GM21390 (cell line): ENCODE measurements at regions not wholly inside any gene's neighbourhood (a gene's known extent, or its start where the extent isn't known, plus 50 kb on each side); places are given as distances from the start of the nearest gene placed in this dataset.

ENCODE experiments used
- ATAC-seq: cut with Tn5 transposase; IDR thresholded peaks from one replicate; pipeline ENCODE4 v1.9.1; 2021; ENCODE audit not compliant: unreplicated experiment

DNA sequence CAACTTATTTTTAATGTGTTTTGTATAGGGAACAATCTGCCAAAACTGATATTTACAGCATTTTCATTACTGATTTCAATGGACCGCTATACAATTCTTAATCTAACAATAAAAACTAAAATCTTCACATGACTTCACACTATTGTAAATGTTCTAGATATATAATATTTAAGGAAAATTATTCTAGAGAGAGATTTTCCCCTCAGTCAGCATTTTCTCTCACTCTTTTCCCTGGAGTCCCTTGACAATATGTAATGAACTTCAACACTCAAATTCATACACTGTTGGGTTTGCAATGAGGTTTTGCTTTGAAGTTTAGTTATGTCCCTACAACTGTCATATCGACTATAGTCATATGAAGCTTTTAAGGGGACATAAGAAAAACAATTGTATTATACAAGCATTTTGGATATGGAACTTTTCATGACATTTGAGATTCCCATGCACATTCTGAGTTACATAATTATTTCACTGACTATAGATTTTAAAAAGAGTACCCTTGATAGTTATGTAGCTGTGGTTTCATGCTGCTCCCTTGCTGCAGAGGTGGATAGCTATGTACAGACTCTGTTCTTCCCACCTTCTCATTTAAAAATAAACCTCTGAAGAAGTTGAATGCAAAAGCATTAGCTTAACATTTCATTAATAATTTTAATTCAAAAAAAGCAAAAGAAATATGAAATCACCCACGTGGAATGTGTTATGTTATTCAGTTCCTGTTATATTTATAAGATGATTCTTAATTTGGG lies 338.5 kb downstream of the AKAIN1 start:
- ATAC-seq = no peak

DNA sequence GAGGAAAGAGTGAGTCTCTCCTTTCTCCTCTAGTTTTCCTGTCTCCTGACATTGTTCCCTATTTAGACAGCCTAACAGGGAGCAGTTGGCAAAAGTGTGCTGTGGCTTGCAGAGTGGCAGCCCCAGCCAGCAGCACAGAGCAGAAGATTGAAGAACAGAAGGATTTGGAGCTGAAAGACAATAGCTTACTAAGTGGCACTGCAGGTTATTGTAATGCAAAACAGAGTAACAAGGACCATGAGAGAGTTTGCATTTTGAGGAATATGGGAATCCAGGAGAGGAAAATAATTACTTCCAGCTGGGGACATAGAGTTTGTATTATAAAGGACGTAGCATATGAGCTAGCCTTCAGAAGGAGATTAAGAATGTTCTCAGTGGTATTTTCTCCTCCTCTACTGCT lies 342.4 kb downstream of the AKAIN1 start:
- ATAC-seq = no peak

DNA sequence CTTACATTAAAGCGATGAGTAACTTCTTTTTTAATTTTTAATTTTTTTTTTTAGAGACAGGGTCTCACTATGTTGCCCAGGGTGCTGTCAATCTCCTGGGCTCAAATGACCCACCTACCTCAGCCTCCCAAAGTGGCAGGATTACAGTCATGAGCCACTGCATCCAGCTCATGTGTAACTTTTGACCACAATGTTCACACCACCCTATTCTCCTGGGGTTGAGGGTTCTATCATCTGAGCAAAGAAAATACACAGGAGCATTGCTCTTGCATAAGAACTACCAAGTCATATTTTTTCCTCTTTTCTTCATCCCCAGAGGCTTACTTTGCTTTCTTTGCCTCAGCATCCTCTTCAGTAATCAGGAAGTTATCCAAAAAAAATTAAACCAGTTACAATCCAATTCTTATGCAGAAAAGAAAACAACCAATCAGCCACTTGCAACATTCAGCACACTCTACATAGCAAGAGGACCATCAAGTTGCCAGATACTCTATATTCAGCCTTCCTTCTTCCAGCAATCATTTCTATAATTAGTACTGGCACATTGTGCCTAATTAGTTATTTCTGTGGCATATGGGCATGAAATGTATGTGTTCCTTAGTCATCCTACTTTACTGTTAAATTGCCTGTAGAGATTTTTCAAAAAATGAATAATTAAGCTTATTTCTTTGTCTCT lies 345.6 kb downstream of the AKAIN1 start:
- ATAC-seq = no peak

DNA sequence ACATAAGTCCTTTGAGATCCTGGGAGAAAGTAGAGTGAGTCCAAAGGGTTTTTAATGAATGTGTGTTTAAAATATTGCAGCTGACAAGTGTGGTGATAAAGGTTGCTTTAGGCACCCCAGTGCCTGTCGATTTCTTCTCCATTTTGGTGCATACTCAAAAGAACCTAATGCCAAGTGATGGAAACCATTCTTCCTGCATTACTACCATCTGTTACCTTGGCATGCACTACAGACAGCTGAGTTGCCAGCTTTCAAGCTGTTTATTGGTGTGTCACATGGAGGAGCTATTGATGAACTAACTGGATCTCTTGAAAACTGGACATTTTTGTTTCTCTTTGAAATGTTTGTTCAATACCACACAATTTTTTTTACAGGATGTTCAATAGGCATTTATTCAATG lies 350.0 kb downstream of the AKAIN1 start:
- no peak for ATAC-seq

DNA sequence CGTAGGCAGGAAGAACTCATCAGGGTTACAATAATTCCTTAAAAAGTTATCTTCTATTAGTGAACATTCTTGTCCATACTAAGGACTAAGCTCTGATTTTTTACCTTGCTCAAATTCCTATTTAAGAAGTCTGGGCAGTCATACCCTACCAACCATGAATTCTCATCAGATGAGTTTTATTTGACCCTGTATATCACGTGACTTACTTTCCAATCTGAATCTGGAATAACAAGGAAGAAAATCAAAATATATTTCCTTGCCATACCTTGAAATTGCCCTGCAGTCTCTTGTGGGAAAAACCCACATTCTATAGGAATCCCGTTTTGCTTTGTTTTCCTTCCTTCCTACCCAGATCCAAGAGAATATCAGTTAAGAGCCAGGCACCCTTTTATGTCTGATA lies 352.7 kb downstream of the AKAIN1 start:
- no peak for ATAC-seq

DNA sequence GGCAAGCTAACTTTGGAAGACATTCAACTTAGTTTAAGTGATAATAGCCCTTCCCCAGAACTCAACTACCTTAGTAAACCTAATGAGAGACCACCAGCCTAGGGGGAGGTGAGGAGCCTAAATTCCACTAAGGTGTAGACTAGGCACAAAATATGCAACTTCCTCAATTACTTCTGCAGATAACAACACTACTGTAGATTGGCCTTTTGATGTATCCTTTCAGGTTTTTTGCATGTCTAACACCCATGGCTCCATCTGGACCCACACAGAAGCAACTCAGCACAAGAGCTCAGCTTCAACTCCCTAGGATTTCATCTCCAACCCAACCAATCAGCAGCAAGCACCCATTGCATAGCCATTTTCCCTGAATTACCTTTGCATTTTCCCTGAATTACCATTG lies 353.3 kb downstream of the AKAIN1 start:
- ATAC-seq = no peak

DNA sequence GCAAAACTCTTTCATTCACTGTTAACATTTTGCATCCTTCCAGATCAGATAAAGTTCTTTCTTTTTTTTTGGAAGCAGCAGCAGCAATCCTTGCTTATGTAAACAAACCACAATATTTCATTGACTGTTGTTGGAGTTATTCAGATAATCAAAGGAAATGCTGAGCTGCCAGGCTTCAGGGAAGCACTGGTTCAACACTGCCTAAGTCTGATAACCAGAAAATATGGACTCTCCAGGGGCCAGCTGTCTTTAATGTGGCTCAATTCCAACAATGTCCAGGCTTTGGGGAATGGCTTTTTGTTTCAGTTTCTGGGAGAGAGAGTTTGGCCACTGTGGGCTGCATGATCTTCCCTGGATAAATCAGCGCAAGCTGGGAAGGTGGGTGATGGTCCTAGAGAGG lies 354.3 kb downstream of the AKAIN1 start:
- no peak for ATAC-seq

DNA sequence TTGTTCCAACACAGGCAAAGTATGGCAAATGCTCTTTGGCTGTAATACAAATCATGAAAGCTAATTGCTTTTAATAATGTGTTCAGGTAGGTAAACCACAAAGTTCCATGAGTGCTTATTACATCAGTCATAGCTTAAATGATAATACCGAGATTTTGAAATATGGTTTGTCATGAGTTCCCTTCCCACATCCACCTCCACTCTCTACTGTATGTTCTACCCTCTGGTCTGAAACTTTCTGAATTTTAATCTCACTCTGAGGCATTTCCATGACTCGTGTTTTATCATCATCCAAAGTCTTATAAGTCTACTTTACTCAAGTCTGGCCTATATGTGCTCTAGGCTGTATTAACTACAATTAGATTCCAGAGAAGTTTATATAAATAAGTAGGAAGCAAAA lies 354.8 kb downstream of the AKAIN1 start:
- ATAC-seq = no peak

DNA sequence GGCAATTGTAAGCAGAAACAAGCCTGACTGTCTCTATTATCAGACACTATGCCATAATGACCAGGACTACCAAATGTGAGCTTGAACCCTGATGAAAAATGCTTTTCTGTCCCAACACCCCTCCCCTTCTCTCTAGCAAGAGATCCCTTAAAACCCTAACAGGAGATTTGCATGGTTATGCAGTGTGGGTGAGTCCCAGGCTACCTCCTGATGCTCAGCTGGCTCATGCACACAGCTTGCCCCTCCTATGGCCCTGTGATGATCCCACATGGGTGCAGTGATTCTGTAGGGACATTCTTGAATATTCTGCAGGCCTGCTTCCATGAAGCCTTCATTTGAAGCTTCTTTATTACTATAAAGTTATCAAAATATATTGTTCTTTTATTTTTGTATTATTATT lies 357.4 kb downstream of the AKAIN1 start:
- no peak for ATAC-seq

DNA sequence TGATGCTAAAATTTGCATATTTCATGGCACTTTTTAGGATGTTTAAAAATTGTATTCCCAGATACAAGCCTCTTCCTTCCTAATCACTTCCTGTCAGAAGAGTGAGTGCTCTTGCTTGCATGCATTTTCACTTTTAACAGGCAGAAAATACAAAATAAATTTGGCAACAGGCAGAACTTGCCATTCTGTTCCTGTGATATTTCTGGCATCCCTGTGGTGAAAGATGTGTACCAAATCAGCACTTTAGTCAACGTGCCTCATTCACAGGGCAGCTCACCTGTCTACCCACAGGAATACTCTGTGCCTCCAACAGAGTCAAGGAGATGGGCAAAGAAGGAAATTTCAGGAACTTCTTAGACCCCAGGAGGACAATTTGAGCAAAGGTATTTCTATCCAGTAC lies 360.9 kb downstream of the AKAIN1 start:
- ATAC-seq = no peak

DNA sequence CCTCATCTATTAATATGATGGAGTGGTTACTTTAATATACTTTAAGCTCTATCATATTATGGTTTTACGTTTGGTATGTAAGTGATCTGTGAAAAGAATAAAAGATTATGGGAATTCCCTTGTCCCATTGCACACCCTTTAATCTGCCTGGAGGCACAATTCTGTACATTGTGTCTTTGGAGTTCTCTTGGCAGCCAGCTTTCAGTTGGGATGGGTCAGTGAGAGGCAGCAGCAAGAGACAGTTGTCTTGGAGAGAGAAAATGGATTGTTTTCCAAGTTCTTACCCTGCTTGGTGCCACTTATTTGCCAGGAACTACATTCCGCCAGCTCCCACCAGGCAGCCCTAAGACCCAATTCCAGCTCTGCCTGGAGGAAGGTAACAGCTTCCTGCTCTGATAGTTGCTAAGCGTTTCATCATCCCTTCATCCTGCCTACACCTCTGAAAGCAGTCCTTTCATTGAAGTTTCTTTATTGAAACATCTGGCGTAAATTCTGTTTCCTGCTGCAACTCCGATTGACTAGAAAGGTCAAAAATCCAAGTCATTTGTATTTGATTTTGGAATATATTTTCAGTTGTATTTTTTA lies 365.2 kb downstream of the AKAIN1 start:
- no peak for ATAC-seq

DNA sequence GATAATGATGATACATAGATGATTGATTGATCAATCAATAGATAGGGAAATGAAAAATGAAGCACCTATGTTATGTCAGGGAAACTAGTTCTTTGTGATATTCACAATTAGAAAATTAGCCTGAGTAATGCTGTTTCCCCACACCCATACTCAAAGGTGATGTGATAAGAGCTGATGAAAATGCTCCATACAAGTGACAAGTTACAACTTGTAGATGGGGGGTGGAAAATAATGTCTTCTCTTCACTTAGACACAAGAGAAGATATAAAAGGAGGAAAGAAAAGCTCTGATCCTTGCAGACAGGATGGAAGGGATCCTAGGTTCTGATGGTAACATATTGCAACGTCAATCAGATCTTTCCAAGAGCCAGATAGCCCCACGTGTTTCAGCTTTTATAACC lies 365.9 kb downstream of the AKAIN1 start:
- ATAC-seq = no peak

DNA sequence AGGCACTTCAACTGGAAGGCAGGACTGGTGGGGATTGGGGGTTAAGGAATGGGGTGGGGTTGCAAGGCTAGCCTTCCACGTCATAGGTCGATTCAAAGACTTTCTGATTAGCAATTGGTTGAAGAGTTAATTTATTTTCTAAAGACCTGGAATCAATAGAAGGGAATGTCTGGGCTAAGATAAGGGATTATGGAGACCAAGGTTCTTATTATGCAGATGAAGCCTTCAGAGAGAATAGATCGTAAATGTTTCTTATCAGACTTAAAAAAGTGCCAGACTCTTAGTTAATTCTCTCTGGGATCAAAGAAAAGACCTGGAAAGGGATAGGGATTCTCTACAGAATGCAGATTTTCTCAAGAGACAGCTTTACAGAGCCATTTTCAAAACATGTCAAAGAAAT lies 368.0 kb upstream of the DLGAP1 start:
- no peak for ATAC-seq

DNA sequence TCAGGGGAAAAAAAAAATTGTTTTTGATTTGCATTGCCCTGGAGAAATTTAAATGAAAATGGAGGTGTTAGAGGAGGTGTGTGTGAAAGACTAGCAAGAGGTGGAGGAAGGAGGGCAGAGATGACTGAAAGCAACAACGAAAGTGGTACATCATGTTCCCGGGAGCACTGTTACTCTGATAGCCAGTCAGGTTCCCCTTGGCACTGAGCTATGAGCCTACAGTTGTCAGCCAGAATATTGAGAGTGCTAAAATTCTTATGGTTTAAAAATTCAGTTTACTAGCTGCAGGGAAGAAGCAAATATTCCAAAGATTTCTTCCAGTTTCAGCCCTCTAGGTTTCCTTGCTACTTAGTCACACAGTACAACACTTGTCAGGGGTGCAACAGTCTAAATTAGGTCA lies 366.7 kb upstream of the DLGAP1 start:
- ATAC-seq = no peak

DNA sequence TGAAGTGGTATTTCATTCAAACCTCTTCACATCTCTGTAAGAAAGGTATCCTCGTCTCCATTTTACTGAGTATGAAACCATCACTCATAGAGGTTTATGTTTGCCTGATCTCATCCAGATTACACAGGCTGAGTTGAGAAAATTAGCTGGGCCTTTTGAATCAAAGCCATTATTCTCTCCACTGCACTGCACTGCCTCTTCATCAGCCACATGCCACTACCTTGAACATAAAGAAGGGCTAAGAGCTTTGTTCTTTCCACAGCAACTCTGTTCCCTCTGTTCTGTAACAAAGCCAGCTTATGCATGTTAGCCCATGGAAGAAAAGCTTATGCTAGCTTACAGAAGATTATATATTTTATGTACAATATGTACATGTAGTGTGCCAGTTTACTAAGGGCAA lies 362.6 kb upstream of the DLGAP1 start:
- no peak for ATAC-seq

DNA sequence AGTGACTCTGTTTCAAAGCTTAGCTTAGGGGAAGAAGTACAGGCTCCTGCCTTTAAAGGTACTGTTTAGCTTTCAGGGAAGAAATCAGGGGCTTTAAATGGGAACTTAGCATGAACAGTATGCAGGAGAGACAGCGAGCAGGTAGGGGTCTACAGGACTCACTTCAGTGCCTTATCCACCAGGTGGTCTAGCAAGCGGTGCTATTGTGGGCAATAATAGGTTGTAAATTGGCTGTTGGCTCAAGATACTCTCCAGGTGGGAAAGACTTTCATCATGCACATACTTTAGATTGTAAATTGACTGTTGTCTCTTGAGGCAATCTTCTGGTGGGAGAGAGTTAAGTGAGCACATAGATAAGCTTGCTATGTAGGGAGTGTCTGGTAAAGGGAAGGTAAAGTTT lies 358.6 kb upstream of the DLGAP1 start:
- ATAC-seq = no peak

DNA sequence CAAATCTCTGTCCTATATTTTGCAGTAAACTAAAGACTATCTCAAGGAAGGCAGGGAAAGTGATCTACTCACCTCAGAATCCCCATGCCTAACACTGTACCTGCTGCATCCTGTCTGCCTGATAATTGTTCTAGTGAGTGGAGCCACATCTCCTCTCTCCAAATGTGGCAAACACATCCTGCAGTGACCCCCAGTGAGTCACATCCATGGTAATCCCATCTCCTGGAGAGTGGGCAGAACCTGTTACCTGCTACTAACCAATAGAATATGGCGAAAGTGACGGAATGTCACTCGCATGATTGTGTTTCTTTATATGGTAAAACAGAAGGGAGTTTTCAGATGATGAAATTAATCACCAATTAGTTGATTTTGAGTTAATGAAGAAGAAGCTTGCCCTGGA lies 353.8 kb upstream of the DLGAP1 start:
- no peak for ATAC-seq

DNA sequence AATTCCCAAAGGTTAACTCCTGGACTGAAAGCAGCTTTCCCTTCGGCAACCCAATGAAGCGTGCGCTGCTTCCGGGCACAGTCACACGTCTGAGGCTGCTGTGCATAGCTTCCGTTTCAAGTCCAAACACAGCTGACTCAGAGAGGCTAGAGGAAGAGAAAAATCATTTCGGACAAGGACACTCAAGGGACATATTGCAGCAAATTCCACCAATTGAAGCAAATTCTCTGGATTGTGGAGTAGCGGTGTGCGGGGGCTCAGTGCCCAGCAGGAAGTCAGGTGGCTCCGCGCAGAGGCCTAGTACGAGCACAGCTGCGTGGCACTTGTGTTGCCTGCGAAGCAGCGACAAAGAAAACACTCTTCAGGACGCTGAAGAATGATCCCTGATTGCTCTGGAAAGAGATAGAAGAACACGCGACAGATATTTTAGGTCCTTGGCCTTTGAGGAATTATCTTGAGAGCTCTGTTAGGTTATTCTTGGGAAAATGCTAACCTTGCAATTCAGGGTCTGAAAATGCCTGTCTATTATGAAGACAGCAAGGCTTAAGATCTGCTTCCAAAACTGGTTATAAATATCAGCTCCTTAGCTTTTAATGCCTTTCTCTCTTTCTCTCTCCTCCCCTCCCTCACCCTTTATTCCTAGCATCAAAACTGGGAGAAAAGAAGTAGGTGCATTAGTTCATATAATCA lies 352.6 kb upstream of the DLGAP1 start:
- ATAC-seq = no peak

DNA sequence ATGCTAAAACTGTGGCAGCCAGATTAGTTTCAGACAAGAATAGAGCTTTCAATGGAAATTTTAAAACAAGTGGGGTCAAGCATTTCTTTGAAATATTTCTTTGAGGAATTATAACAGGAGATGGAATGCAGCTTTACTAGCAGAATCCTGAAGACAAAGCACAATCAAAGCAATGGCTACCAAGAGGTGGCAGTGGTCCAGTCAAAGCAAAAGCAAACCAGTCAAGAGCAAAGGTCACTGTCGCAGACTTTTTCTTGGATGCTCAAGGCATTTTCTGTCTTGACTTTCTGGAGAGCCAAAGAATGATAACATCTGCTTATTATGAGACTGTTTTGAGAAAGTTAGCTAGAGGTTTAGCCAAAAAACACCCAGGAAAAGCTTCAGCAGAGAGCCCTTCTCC lies 351.2 kb upstream of the DLGAP1 start:
- ATAC-seq = no peak

DNA sequence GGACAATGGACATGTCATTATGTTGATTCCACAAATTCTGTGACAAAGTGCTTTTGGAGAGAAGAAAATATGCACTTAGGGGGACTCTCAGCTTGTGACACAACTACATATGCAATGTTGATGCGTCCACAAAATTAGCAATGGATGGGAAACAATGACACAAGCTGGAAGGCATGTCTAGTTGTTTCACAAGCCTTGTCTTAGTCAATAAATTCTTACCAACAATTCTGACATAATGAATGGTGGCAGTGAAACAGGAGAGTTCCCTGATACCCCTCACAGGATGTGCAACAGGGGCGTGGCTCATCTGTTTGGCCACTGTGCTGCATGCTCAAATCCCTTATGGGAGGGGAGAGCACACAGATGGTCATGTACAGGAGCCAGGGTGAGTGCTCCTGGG lies 347.2 kb upstream of the DLGAP1 start:
- ATAC-seq = no peak

DNA sequence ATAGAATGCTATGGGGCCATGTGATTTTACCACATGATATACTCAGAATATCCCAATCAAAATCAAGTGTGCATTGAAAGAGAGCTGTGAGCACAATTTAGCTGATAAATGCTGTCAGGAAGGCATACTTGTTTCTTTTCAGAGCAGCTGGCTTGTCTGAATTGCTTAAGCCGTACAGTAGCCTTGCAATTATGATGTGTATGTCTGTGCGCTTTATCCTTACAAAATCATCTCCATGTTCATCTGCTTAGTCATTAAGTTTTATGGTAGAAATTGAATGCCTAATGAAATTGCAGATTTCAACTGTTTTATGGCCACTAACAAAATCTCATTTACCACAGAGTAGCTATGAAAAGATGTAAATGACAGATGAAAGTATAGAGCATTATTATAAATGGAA lies 346.0 kb upstream of the DLGAP1 start:
- no peak for ATAC-seq
